ENCODE measurements at regions not wholly inside any gene's neighbourhood (a gene's known extent, or its start where the extent isn't known, plus 50 kb on each side); places are given as distances from the start of the nearest gene placed in this dataset.

- H3K36me3 Mint-ChIP-seq (ENCODE audit: insufficient read depth, unreplicated experiment), result no peaks in the 10 kb centered on the region
- no peaks in the 10 kb centered on the region for H3K4me1 Mint-ChIP-seq (ENCODE audit: low read depth, unreplicated experiment)
- CTCF ChIA-PET, result no interaction called here
- H3K27ac Mint-ChIP-seq (ENCODE audit: unreplicated experiment), result no peak overlapping the region
- intact Hi-C loops (cut with micrococcal nuclease; ENCODE audit: unreplicated experiment), result no loop called here
- no TSS peak for BruUV-seq (replicated peaks)
- H3K9me3 Mint-ChIP-seq (ENCODE audit: low read depth, unreplicated experiment), result no peaks in the 10 kb centered on the region
- DNase-seq, result no peak
- no peaks in the 10 kb centered on the region for H3K27me3 Mint-ChIP-seq (ENCODE audit: unreplicated experiment)
- TF ChIP-seq CTCF (IDR thresholded peaks at IDR 0.05; ENCODE audit: unreplicated experiment), result no peak
- no peak overlapping the region for H3K4me3 Mint-ChIP-seq (ENCODE audit: low read depth, unreplicated experiment)
Measured at GRCh38 chr13:59236309-59236919, 927.3 kb downstream of the DIAPH3 start.

GRCh38 chr13:59236944-59237343 is 926.8 kb downstream of the DIAPH3 start:
- no peaks in the 10 kb centered on the region for H3K9me3 Mint-ChIP-seq (ENCODE audit: low read depth, unreplicated experiment)
- TF ChIP-seq CTCF (IDR thresholded peaks at IDR 0.05; ENCODE audit: unreplicated experiment), result no peak
- intact Hi-C loops (cut with micrococcal nuclease; ENCODE audit: unreplicated experiment), result no loop called here
- CTCF ChIA-PET, result no interaction called here
- H3K27me3 Mint-ChIP-seq (ENCODE audit: unreplicated experiment), result no peaks in the 10 kb centered on the region
- no TSS peak for BruUV-seq (replicated peaks)
- DNase-seq, result no peak
- H3K4me1 Mint-ChIP-seq (ENCODE audit: low read depth, unreplicated experiment), result no peaks in the 10 kb centered on the region
- H3K27ac Mint-ChIP-seq (ENCODE audit: unreplicated experiment), result no peak overlapping the region
- H3K4me3 Mint-ChIP-seq (ENCODE audit: low read depth, unreplicated experiment), result no peak overlapping the region
- no peaks in the 10 kb centered on the region for H3K36me3 Mint-ChIP-seq (ENCODE audit: insufficient read depth, unreplicated experiment)

- H3K36me3 Mint-ChIP-seq (ENCODE audit: insufficient read depth, unreplicated experiment), result no peaks in the 10 kb centered on the region
- H3K4me1 Mint-ChIP-seq (ENCODE audit: low read depth, unreplicated experiment), result no peaks in the 10 kb centered on the region
- no peak overlapping the region for H3K4me3 Mint-ChIP-seq (ENCODE audit: low read depth, unreplicated experiment)
- TF ChIP-seq CTCF (IDR thresholded peaks at IDR 0.05; ENCODE audit: unreplicated experiment), result no peak
- H3K27ac Mint-ChIP-seq (ENCODE audit: unreplicated experiment), result no peak overlapping the region
- DNase-seq, result no peak
- intact Hi-C loops (cut with micrococcal nuclease; ENCODE audit: unreplicated experiment), result no loop called here
- CTCF ChIA-PET, result no interaction called here
- no TSS peak for BruUV-seq (replicated peaks)
- no peaks in the 10 kb centered on the region for H3K27me3 Mint-ChIP-seq (ENCODE audit: unreplicated experiment)
- no peaks in the 10 kb centered on the region for H3K9me3 Mint-ChIP-seq (ENCODE audit: low read depth, unreplicated experiment)
Measured at GRCh38 chr13:59247171-59247570, 916.6 kb downstream of the DIAPH3 start.

- no peak for TF ChIP-seq CTCF (IDR thresholded peaks at IDR 0.05; ENCODE audit: unreplicated experiment)
- no peak for DNase-seq
- no peaks in the 10 kb centered on the region for H3K36me3 Mint-ChIP-seq (ENCODE audit: insufficient read depth, unreplicated experiment)
- H3K4me1 Mint-ChIP-seq (ENCODE audit: low read depth, unreplicated experiment), result no peaks in the 10 kb centered on the region
- no TSS peak for BruUV-seq (replicated peaks)
- CTCF ChIA-PET, result no interaction called here
- no peaks in the 10 kb centered on the region for H3K9me3 Mint-ChIP-seq (ENCODE audit: low read depth, unreplicated experiment)
- H3K27me3 Mint-ChIP-seq (ENCODE audit: unreplicated experiment), result no peaks in the 10 kb centered on the region
- H3K4me3 Mint-ChIP-seq (ENCODE audit: low read depth, unreplicated experiment), result no peak overlapping the region
- intact Hi-C loops (cut with micrococcal nuclease; ENCODE audit: unreplicated experiment), result no loop called here
- no peak overlapping the region for H3K27ac Mint-ChIP-seq (ENCODE audit: unreplicated experiment)
Measured at GRCh38 chr13:59250336-59251189, 913.2 kb downstream of the DIAPH3 start.
